Stimulated activated CD4-positive, alpha-beta T cell treated with anti-CD3 and anti-CD28 coated beads, Interleukin-15, amount 100 ng/mL, for 24 hours (primary cell): ENCODE measurements at regions not wholly inside any gene's neighbourhood (a gene's known extent, or its start where the extent isn't known, plus 50 kb on each side); places are given as distances from the start of the nearest gene placed in this dataset.

Source experiments
- DNase-seq: peaks from one replicate; pipeline ENCODE4 v3.0.0-alpha.2; 2020

DNA sequence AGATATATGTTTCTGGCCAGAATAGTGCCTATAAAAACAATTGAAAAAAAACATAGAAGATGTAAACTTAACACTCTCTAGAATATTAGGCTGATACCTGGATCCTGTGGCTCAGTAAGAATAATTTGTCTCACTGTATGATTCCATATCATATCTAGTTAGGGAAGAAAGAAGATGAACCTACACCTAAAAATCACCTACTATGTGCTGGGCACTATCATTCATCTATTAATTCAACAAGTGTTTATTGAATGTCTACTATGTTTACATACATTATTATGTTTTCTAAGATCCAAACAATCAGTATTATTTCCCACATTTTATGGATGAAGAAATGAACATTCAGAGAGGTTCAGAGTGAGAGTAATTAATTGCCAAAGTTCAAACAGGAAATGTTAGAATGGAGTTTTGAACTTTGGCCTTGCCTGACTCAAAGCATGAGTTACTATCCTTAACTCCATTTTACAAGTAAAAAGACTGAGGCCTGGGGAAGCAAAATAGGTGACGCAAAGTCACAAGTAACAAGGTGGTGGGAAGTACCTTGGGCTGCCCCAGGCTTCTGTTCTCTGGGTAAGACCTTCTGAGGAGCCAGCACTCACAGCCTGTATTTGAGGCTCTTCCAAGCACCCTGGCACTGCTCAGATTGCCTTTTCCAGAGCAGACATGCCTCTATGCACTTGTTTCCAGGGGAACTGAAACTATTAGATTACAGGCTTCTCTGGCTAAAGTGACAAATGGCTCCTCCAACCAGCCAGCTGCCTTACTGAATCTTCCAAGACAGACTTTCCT, 111.1 kb upstream of the ACSL4 start:
- no peak for DNase-seq

DNA sequence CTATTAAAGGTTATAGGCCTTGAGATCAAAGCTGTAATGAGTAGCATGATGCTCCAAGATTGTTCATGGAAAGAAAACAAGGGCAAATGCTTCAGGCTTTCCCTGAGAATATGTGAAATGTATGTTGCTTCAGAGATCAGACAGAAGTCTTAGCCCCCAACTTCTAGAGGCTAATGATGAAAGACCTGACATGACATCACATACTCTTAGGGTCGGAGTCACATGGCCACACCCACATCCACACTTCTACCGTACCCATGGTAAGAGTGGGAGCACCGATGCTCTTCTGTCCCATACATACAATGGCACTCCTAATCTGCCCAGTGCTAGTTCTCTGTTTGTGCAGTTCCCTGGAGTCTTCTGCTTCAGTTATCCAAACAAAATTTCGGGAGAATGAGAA, 111.9 kb upstream of the ACSL4 start:
- no peak for DNase-seq

GRCh38 chrX:109845996-109846395, 112.9 kb upstream of the ACSL4 start:
- no peak for DNase-seq

GRCh38 chrX:109847257-109848187, 114.5 kb upstream of the ACSL4 start:
- no peak for DNase-seq

GRCh38 chrX:109848461-109849050, 115.5 kb upstream of the ACSL4 start:
- no peak for DNase-seq

DNA sequence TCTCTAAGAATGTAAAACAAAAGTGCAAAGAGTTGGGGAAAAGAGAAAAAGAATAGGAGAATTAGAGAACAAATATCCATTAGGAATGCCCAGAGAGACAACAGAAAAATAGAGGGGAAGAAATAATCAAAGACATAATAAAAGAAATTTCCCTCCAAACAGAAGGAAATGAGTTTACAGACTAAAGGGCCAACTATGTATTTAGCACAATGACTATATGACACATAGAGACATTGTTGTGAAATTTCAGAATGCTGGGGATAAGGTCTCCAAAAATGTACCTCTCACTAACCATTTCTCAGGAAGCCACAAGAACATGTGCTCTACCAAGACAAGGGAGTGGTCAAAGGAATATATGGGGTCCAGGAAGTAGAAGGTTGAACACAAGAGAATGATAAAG, 121.0 kb upstream of the ACSL4 start:
- no peak for DNase-seq

DNA sequence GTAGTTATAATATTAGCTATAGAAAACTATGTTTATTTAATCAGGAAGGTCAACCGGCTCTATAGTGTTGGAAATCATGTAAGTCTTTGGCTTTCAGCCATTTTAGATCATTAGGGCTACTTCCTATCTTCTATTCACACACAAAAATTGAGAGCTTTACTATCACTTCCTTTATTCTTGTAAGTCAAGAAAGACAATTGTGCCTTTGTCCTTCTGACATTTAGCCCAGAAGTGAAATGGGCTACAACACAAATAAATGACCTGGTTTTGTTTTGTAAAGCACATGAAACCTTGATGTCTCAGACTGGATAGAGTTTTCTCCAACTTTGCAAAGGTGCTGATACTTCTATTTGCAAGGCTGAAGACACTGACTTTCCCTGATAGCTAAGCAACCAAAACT, 122.4 kb upstream of the ACSL4 start:
- no peak for DNase-seq

- DNase-seq: peak; percentile 5
Measured at GRCh38 chrX:109856974-109857373, 123.9 kb upstream of the ACSL4 start.

- no peak for DNase-seq
Measured at GRCh38 chrX:109857584-109858228, 124.6 kb upstream of the ACSL4 start.

- DNase-seq: no peak
Measured at GRCh38 chrX:109858602-109859341, 125.7 kb upstream of the ACSL4 start.

GRCh38 chrX:109859651-109860050, 126.6 kb upstream of the ACSL4 start:
- no peak for DNase-seq

DNA sequence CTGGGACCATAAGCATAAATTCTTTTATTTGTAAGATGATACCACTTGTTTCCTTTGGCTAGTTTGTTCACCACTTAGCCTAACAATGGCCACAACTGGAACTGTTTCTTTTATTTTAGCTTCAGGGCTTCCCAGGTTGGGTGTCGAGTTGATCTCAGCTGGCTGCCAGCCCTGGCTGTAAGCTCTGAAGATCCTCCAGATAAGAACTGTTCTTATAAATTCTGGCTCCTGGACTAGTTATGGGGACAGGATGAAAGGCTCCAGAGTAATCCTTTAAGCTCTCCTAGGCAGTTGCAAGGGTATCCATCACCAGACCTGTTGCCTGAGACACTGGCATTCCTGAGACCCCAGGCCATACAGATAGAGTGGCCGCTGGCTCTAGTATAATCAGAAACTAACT, 129.4 kb upstream of the ACSL4 start:
- DNase-seq: no peak

DNA sequence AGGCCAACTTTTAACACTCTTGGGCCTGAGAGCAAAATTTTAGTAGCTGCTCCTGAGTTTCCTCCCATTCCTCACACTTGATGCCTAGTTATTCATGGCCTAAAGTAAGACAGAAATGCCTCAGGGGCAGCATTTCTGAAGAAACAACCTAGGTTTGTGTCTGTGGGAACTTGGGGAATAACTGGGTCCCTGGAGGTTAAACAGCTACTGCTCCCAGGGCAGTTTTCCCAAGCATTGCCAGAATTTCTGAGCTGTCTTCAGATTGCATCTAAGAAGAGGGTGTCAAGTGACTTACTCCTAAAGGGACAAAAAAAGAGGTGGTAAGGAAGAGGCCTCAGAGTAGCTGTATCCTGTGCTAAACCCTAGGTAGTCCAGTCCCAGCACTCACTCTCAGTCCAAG, 130.8 kb upstream of the ACSL4 start:
- DNase-seq: no peak

DNA sequence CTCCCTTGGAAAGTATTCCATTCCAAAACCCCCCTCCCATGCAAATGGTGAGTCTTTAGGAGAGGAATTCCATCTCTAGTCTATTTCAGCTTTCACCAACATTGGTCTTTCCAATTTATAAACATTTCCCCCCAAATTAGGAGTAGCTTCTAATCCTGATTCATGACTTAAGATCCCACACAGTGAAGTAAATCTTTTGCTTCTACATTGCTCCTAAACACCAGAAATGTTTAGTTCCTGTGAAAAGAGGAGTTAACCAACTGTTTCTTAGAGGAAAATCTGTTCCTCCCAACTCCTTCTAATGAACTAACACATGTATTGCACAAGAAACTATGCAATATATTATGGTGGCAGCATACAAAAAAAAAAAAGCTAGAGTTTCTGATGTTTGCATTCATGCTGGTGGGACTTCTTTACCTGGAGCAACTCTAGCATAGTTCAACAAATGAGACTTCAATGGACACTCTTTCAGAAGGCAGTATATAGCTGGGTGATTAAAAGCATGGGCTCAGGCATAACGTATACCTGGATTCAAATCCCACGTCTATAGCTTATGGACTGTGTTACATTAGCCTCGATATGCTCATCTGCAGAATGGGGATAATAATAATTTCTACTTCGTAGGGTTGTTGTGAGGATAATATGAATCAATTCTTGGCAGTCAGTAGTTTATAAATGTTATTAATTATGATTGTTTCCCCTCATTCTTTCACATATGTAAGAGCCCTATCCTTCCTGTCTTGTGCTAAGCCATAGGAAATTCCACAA, 131.6 kb upstream of the TMEM164 start:
- DNase-seq: no peak

- DNase-seq: no peak
Measured at GRCh38 chrX:109872021-109872732, 130.7 kb upstream of the TMEM164 start.

GRCh38 chrX:109873574-109873973, 129.3 kb upstream of the TMEM164 start:
- no peak for DNase-seq

DNA sequence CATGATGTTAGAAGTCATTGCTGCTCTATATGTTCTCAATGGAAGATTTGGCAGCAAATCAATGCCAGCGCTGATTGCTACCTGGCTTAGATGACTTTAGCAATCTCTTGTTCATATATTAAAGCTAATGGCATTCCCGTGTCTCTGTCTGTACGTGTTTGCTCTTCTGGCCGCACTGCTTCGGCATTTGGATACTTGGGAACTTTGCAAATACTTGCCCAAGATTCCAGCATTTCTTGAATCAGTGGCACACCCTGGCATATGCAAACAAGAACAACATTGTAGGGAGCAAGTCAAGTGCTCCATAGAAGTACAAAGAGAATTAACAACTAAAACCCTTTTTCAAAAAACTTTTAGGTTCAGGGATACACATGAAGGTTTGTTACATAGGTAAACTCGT, 128.9 kb upstream of the TMEM164 start:
- DNase-seq: no peak

DNA sequence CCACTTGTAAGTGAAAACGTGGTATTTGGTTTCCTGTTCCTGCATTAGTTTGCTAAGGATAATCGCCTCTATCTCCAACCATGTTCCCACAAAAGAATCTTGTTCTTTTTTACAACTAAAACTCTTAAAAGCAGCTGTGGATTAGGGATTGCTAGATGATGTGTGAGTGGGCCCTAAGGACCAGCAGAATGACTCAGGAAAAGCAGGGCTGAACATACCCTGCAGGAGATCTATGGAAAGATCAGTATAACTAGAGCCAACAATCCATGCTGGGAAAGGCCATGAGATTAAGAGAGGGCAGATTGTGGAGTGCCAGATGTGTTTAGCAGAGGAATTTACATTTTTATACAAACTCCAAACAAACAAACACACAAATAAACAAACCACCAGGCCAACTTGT, 128.4 kb upstream of the TMEM164 start:
- DNase-seq: no peak

DNA sequence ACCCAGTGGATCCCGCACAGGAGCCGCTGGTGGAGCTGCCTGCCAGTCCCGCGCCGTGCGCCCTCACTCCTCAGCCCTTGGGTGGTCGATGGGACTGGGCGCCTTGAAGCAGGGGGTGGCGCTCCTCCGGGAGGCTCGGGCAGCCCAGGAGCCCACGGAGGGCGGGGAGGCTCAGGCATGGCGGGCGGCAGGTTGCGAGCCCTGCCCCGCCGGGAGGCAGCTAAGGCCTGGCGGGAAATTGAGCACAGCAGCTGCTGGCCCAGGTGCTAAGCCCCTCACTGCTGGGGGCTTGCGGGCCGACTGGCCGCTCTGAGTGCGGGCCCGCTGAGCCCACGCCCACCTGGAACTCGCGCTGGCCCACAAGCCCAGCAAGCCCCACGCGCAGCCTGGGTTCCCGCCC, 127.1 kb upstream of the TMEM164 start:
- DNase-seq: no peak

DNA sequence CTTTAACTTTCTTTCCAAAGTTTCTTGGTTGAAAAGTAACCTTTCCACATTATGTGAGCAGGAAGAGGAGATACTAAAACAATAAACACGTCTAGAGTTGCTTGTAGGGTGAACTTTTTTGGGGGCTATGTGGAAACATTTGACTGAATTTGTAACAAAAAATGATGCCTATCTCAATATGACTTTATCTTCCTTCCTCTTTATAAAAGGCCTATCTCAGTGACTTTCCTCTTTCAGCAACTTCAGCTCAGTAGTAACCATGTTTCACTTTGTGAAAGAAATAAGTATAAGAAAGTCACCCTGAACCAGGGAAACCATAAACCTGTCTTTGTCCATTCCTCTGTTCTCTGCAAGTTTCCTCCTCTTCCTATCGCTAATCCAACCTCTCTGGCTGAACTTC, 124.7 kb upstream of the TMEM164 start:
- no peak for DNase-seq

DNA sequence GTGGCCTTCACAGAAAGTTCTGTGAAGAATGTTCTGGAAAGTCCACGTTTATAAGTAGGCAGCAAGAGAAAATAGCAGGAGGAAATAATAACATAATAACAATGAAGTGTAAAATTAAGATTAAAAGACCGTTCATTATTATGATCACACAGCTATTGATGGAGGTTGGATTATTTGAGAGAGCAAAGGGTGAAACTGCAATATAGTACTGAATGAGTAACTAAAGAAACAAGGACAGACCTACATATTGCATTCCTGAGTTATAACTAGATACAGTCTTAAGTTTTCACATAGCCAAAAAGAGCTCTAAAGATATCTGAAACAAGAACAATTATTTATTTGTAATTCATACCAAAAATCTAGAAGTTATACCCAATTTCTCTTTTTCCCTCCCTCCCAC, 122.9 kb upstream of the TMEM164 start:
- no peak for DNase-seq
